ENCODE measurements at regions not wholly inside any gene's neighbourhood (a gene's known extent, or its start where the extent isn't known, plus 50 kb on each side); places are given as distances from the start of the nearest gene placed in this dataset.

DNA sequence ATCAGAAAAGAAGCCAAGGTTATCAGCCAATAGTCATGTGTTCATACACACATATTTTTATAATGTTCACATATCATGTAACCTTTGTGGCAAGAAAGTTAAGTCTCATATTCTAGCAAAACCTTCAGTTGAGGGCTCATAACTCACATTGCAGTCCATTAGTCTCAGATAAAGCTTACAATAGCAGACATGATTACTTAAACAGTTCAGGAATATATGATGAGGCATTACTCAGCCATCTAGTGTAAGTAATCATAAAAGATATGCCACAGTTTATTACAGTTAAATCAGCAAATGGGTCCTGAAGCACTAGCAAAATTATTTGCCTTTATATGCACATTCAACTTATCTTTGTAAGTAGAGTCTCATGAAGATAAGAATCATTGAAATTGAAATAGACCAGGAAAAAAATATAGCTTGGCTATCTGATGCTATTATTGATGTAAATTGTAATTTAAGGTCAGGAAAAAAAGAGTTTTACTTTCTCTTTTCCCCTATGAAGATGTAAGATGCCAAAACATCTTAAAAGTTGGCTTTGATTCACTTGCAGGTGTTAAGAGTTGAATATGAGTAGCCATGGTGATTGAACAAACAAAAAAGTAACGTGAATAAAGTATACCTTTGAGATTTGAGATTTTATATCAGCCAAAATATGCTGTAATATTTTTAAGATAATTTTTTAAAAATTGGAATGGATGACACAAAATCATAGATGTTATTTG is 537.0 kb downstream of the SLC6A15 start:
- ChIA-PET POLR2A (no interaction called here), CTCF (no interaction called here)
- DNase-seq, result no peak
- Mint-ChIP-seq H3K27ac (no peak overlapping the region), H3K4me1 (ENCODE audit: low read depth) (no peaks in the 10 kb centered on the region), H3K4me3 (no peak overlapping the region), H3K27me3 (no peaks in the 10 kb centered on the region), H3K36me3 (no peaks in the 10 kb centered on the region), H3K9me3 (no peaks in the 10 kb centered on the region)
- intact Hi-C loops (cut with micrococcal nuclease), result no loop called here

DNA sequence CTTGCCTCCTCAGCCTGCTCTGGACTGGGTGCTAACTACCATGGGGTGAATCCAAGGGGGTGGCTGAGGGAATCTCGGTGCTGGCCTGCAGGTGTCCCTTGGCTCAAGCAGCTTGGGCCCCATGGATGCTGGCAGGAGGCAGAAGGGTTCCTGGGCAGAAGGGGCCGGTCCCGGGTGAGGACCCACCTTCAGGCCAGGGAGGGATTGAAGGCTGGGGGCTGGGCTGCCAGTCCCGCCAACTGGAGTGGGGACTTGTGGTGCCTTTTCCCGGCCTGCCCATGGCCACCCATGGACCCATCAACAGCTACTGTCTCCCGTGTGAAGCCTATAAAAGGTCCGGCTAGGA is 550.1 kb downstream of the SLC6A15 start:
- CTCF ChIA-PET, result no interaction called here
- Mint-ChIP-seq H3K27ac (no peak overlapping the region), H3K4me3 (no peak overlapping the region), H3K9me3 (no peaks in the 10 kb centered on the region), H3K36me3 (no peaks in the 10 kb centered on the region), H3K27me3 (no peaks in the 10 kb centered on the region), H3K4me1 (ENCODE audit: low read depth) (no peaks in the 10 kb centered on the region)
- no peak for DNase-seq
- intact Hi-C loops (cut with micrococcal nuclease), result no loop called here
- POLR2A ChIA-PET, result no interaction called here

DNA sequence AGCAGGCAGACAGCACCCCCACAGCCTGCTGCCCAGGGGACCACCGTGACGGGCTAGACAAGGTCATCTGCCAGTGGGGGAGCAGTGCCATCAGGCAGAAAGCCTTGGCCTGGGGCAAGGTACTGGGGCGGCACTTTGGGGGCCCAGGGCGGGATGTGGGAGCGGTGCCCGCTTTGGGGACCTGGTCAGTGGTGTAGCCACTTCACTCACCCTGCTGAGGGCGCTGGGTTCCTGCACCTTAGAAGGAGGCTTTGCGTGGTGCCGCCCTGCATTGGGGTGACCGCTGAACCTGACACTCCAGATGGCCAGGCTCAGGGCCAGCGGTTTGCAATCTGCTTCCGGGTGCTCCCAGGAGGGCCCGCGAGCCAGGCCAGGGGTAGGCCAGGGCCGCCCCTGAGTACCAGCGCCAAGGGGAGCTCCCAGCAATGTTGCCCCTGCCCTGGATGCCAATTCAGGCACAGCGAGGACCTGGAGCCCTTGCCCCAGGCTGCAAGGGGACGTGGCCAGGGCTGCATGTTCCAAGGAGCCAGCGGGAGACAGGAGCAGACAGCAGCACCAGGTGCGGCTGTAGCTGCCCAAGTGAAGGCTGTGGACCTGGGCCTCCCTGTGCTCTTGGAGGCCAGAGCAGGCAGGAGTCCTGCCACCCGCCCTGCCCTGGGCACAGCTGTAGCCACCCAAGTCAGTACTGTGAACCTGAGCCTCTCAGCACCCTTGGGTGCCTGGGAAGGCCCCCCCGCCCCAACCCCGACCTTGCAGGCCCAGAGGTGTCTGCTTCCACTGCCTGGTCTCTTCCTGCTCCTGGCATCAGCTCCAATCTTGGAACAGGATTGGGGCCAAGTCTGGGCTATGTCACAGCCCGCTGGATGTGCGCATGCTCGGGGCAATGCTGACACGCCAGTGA is 550.7 kb downstream of the SLC6A15 start:
- Mint-ChIP-seq H3K4me1 (ENCODE audit: low read depth) (no peaks in the 10 kb centered on the region), H3K4me3 (no peak overlapping the region), H3K36me3 (no peaks in the 10 kb centered on the region), H3K27ac (no peak overlapping the region), H3K27me3 (no peaks in the 10 kb centered on the region), H3K9me3 (no peaks in the 10 kb centered on the region)
- ChIA-PET POLR2A (no interaction called here), CTCF (no interaction called here)
- intact Hi-C loops (cut with micrococcal nuclease), result no loop called here
- no peak for DNase-seq

DNA sequence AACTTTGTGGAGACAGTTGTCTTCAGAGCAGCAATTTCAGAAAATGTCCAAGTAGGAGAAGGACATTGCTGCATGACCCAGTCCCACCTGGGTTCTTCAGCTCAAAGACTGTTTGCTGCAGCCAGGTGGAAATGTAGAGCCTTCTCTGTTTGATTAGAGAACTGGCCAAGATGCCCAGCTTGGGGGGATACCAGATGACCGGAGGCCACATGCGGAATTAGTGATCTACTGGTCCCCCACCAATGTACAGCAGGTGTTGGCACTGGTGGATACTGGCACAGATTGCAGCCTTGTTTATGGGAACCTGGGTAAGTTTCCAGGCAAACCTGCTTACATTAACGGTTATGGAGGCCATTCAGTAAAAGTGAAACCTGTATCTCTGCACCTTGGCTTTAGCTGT is 555.3 kb downstream of the SLC6A15 start:
- H3K9me3 Mint-ChIP-seq, result no peaks in the 10 kb centered on the region
- no peak overlapping the region for H3K27ac Mint-ChIP-seq
- no peaks in the 10 kb centered on the region for H3K4me1 Mint-ChIP-seq (ENCODE audit: low read depth)
- no peak for DNase-seq
- H3K27me3 Mint-ChIP-seq, result no peaks in the 10 kb centered on the region
- no peak overlapping the region for H3K4me3 Mint-ChIP-seq
- POLR2A ChIA-PET, result no interaction called here
- no peaks in the 10 kb centered on the region for H3K36me3 Mint-ChIP-seq
- CTCF ChIA-PET, result no interaction called here
- intact Hi-C loops (cut with micrococcal nuclease), result no loop called here

DNA sequence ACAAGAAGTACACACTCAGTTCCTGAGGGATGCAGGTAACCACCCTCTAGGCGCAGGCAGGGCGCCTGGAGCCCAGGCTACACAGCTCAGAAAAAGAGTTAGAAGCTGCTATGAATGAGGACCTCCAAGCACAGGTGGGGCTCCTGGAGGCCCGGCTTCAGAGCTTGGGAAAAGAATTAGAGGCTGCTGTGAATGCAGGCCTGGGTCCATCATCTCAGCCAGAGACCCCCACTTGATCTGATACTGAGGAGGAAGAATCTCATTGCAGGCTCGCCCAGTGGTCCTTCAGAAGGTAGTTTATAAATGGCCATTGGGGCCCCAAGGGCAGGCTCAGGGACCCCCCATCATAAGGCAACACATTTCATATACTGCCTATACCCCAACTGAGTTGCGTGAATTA is 556.4 kb downstream of the SLC6A15 start:
- H3K4me1 Mint-ChIP-seq (ENCODE audit: low read depth), result no peaks in the 10 kb centered on the region
- H3K27me3 Mint-ChIP-seq, result no peaks in the 10 kb centered on the region
- no peaks in the 10 kb centered on the region for H3K36me3 Mint-ChIP-seq
- ChIA-PET CTCF (no interaction called here), POLR2A (no interaction called here)
- H3K9me3 Mint-ChIP-seq, result no peaks in the 10 kb centered on the region
- intact Hi-C loops (cut with micrococcal nuclease), result no loop called here
- no peak for DNase-seq
- no peak overlapping the region for H3K27ac Mint-ChIP-seq
- no peak overlapping the region for H3K4me3 Mint-ChIP-seq

DNA sequence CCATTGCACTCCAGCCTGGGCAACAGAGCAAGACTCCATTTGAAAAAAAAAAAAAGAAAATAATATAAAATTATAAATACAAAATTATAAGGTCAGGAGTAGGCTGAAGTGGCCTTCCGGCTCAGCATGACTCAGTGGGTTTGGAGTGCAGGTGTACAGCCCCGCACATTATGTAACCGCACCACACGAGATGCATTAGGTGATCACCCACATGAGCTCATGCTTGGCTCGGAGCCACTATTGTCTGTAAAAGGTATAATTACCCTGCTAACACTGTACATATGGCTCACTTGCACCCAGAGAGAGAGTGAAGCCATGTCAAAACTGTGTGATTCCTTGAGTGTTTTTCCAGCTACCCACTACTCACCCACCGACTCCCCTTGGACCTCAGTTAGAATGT is 557.0 kb downstream of the SLC6A15 start:
- intact Hi-C loops (cut with micrococcal nuclease), result no loop called here
- no peaks in the 10 kb centered on the region for H3K36me3 Mint-ChIP-seq
- no peak overlapping the region for H3K27ac Mint-ChIP-seq
- no peak for DNase-seq
- POLR2A ChIA-PET, result no interaction called here
- no peaks in the 10 kb centered on the region for H3K4me1 Mint-ChIP-seq (ENCODE audit: low read depth)
- no peak overlapping the region for H3K4me3 Mint-ChIP-seq
- CTCF ChIA-PET, result no interaction called here
- no peaks in the 10 kb centered on the region for H3K9me3 Mint-ChIP-seq
- no peaks in the 10 kb centered on the region for H3K27me3 Mint-ChIP-seq

DNA sequence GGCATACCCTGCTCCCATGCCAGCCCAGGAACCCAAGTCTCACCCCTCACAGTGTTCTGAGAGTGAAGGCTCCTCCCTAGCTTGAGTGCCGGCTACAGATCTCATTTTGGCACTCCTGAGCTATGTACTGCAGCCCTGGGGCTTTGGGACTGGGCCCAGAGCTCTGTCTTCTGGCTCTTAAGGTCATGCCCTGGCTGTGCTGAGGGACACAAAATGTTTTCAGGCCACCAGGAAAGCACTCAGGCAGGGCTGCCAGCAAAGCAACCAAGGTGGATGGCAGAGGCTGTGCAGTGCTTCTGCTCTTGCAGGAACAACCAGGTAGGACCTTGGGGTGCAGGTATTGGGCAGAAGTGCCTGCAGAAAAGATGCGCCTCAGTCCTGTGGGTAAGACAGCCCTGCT is 564.0 kb downstream of the SLC6A15 start:
- Mint-ChIP-seq H3K4me1 (ENCODE audit: low read depth) (no peaks in the 10 kb centered on the region), H3K4me3 (no peak overlapping the region), H3K36me3 (no peaks in the 10 kb centered on the region), H3K27ac (no peak overlapping the region), H3K27me3 (no peaks in the 10 kb centered on the region), H3K9me3 (peaks cover 2% of the 10 kb centered on the region)
- ChIA-PET CTCF (no interaction called here), POLR2A (no interaction called here)
- intact Hi-C loops (cut with micrococcal nuclease), result no loop called here
- no peak for DNase-seq

DNA sequence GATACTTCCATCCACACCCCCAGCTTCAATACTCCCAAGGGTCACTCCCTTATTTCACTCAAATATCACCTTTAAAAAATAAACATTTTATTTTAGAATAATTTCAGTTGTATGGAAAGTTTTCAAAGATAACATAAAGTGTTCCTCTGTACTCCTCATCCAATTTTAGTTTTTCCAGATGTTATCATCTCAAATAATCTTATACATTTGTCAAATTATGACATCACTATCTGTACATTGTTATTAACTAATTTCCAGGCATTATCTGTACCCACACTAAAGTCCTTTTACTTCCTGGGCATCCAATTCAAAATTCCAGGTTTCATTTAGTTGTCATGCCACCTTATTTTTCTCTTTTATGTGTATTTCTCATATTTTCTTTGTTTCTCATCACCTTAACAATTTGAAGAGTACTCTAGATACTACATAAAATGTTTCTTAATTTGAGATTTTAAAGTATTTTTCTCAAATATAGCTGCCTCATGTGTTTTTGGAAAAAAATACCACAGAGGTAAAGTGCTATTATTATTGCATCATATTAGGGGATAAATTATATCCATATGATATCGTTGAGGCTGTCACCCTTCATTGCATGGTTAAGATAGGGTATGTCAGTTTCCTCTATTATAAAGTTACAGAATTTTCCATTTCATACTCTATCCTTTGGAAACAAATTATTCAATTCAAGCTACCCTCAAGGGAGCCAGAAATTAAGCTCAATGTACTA is 571.0 kb downstream of the SLC6A15 start:
- DNase-seq, result no peak
- H3K4me1 Mint-ChIP-seq (ENCODE audit: low read depth), result no peaks in the 10 kb centered on the region
- intact Hi-C loops (cut with micrococcal nuclease), result no loop called here
- no peak overlapping the region for H3K27ac Mint-ChIP-seq
- H3K27me3 Mint-ChIP-seq, result no peaks in the 10 kb centered on the region
- ChIA-PET POLR2A (no interaction called here), CTCF (no interaction called here)
- H3K4me3 Mint-ChIP-seq, result no peak overlapping the region
- H3K36me3 Mint-ChIP-seq, result no peaks in the 10 kb centered on the region
- peaks cover 4% of the 10 kb centered on the region for H3K9me3 Mint-ChIP-seq

DNA sequence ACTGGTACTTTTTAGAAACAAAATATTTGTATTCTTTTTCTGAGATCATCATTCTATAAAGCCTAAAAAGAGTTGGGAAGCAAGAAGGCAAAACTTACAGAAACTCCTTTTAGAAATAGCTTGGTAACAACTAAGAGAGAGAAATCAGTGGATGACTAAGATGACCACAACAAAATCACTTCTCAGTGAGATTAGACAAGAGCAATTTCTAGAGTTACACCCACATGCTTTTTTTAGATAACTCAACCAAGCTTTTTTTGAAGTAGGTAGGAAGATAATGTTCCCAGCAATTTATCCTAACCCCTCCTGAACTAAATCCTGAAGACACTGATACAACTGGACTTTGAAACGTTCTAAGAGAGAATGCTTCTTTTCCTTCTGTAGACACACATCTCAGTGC is 576.4 kb downstream of the SLC6A15 start:
- CTCF ChIA-PET, result no interaction called here
- intact Hi-C loops (cut with micrococcal nuclease), result no loop called here
- no peaks in the 10 kb centered on the region for H3K27me3 Mint-ChIP-seq
- H3K36me3 Mint-ChIP-seq, result no peaks in the 10 kb centered on the region
- no peak overlapping the region for H3K27ac Mint-ChIP-seq
- no peak overlapping the region for H3K4me3 Mint-ChIP-seq
- no peaks in the 10 kb centered on the region for H3K4me1 Mint-ChIP-seq (ENCODE audit: low read depth)
- H3K9me3 Mint-ChIP-seq, result peaks cover 2% of the 10 kb centered on the region
- POLR2A ChIA-PET, result no interaction called here
- no peak for DNase-seq

DNA sequence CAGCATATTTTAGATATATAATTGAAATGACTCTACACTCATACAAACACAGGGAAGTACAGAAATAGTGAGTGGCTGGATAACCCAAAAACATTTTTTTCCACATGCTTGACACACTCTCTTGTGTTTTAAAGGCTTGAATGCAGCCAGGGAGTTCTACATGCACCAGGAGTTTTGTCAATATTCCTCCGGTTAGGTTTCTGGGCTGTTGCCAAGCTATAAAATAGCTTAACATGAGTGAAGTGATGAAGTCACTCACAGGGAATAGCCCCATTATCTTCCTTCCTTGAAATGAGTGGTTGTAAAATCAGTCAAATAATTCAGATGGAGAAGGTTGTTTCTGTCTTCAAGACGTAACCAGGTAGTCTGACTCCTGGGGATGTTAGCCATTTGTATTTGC is 582.7 kb downstream of the SLC6A15 start:
- no peak overlapping the region for H3K4me3 Mint-ChIP-seq
- H3K36me3 Mint-ChIP-seq, result no peaks in the 10 kb centered on the region
- intact Hi-C loops (cut with micrococcal nuclease), result no loop called here
- no peaks in the 10 kb centered on the region for H3K27me3 Mint-ChIP-seq
- no peak for DNase-seq
- POLR2A ChIA-PET, result no interaction called here
- H3K27ac Mint-ChIP-seq, result no peak overlapping the region
- H3K4me1 Mint-ChIP-seq (ENCODE audit: low read depth), result no peaks in the 10 kb centered on the region
- no peaks in the 10 kb centered on the region for H3K9me3 Mint-ChIP-seq
- CTCF ChIA-PET, result no interaction called here

DNA sequence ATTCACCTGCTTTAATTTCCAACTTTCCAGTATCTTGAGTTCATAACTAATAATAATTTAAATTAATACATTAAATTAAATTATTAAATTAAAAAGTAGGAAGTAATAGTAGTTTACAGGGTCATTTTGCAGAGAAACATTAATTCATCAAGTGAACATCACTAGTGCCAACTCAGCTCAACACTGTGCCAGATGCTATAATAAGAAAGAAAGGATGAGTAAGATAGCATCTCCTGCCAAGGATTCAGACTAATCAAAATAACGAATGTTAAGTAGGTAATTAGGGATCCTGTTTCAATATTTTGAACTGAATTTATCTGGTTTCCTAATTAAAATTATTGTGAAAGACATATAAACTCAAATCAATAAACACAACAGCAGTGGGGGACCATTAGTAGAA is 596.7 kb downstream of the SLC6A15 start:
- Mint-ChIP-seq H3K4me3 (no peak overlapping the region), H3K9me3 (peaks cover 5% of the 10 kb centered on the region), H3K27ac (no peak overlapping the region), H3K36me3 (no peaks in the 10 kb centered on the region), H3K27me3 (no peaks in the 10 kb centered on the region), H3K4me1 (ENCODE audit: low read depth) (no peaks in the 10 kb centered on the region)
- ChIA-PET CTCF (no interaction called here), POLR2A (no interaction called here)
- intact Hi-C loops (cut with micrococcal nuclease), result no loop called here
- DNase-seq, result no peak

DNA sequence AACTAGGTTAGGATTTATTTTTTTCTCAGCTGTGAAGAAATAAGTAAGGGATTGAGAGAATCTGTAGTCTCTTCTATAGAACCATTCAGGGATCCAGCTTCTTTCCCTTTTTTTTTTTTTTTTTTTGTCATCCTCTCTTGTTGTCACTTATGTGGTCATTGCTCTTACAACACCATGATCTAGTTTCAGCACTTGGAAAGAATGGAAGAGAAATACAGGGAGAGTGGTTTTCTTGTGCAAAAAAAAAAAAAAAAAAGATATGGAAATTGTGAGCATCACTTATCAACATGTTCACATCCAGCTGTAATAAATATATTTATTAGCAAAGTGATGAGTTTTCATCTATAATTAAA is 599.3 kb downstream of the SLC6A15 start:
- DNase-seq, result no peak
- Mint-ChIP-seq H3K4me1 (ENCODE audit: low read depth) (no peaks in the 10 kb centered on the region), H3K4me3 (no peak overlapping the region), H3K9me3 (peaks cover 5% of the 10 kb centered on the region), H3K36me3 (no peaks in the 10 kb centered on the region), H3K27ac (no peak overlapping the region), H3K27me3 (no peaks in the 10 kb centered on the region)
- ChIA-PET CTCF (no interaction called here), POLR2A (no interaction called here)
- intact Hi-C loops (cut with micrococcal nuclease), result no loop called here

DNA sequence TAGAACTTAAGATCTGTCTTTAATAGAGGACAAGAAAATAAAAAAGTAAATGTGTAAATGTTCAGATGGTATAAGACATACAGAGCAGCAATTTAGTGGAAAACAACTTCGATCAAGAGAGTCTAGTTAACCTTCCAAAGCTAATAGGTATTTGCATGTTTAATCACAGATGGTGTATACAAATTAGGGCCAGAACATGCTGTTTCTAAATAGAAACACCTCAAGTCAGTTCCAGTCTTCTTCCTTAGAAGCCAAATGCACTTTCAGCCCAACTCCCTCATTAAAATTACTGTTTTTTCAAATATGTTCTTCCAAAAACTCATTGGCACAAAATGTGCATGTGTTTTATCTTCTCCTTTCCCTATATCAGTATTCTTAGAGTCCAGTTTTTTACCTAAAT is 604.4 kb downstream of the SLC6A15 start:
- H3K9me3 Mint-ChIP-seq, result peaks cover 8% of the 10 kb centered on the region
- H3K27me3 Mint-ChIP-seq, result no peaks in the 10 kb centered on the region
- ChIA-PET POLR2A (no interaction called here), CTCF (no interaction called here)
- no peak overlapping the region for H3K4me3 Mint-ChIP-seq
- H3K36me3 Mint-ChIP-seq, result no peaks in the 10 kb centered on the region
- no peak for DNase-seq
- intact Hi-C loops (cut with micrococcal nuclease), result no loop called here
- no peaks in the 10 kb centered on the region for H3K4me1 Mint-ChIP-seq (ENCODE audit: low read depth)
- no peak overlapping the region for H3K27ac Mint-ChIP-seq
